CD14-positive monocyte (primary cell): ENCODE measurements at regions not wholly inside any gene's neighbourhood (a gene's known extent, or its start where the extent isn't known, plus 50 kb on each side); places are given as distances from the start of the nearest gene placed in this dataset.
"Not testable (repeated sequence)": the region's sequence is repeated elsewhere in the genome, so short reads cannot be mapped to it uniquely, and the experiment has no call there.

Experiments
- DNase-seq, 3 donors: peaks; one replicate each; pipeline ENCODE4 v3.0.0-alpha.2; 2011 to 2022
- H2AFZ ChIP-seq: 2 replicates; pipeline ENCODE4 v1.6.0; 2012; ENCODE audit warnings: mild to moderate bottlenecking, low read depth, low read length, inconsistent platforms; ENCODE audit not compliant: insufficient read depth, poor library complexity, severe bottlenecking
- H3K27ac ChIP-seq, 2 donors: 1 replicate in 1 of 2; 2 replicates in 1 of 2; pipeline ENCODE4 v1.5.1; 2012 to 2013; ENCODE audit warnings: low read length in 2 of 2, control low read depth in 1 of 2, inconsistent platforms in 1 of 2, low read depth in 1 of 2, mild to moderate bottlenecking in 1 of 2
- H3K27me3 ChIP-seq, 2 donors: one replicate each; pipeline versions ENCODE4 v1.6.0 to v1.6.1; 2011 to 2013; ENCODE audit warnings: low read length in 2 of 2; ENCODE audit not compliant: control insufficient read depth in 2 of 2, insufficient read depth in 2 of 2
- H3K36me3 ChIP-seq, 2 donors: replicated peaks in 1 of 2; 1 replicate in 1 of 2; 2 replicates in 1 of 2; pipeline versions ENCODE4 v1.5.1 to v1.6.1; 2012 to 2013; ENCODE audit warnings: low read length in 2 of 2, control low read depth in 1 of 2, inconsistent platforms in 1 of 2, mild to moderate bottlenecking in 1 of 2; ENCODE audit not compliant: insufficient read depth in 2 of 2, control insufficient read depth in 1 of 2
- H3K4me1 ChIP-seq, 2 donors: 1 replicate in 1 of 2; 2 replicates in 1 of 2; pipeline versions ENCODE4 v1.5.1 to v1.6.1; 2012 to 2013; ENCODE audit warnings: low read length in 2 of 2, control low read depth in 1 of 2, inconsistent platforms in 1 of 2, mild to moderate bottlenecking in 1 of 2, moderate library complexity in 1 of 2; ENCODE audit not compliant: insufficient read depth in 2 of 2, control insufficient read depth in 1 of 2
- H3K4me2 ChIP-seq: replicated peaks from 2 replicates; pipeline ENCODE3; 2012; ENCODE audit warnings: low read length, moderate library complexity, mild to moderate bottlenecking; ENCODE audit not compliant: poor library complexity, severe bottlenecking; ENCODE audit errors: extremely low read depth
- H3K4me3 ChIP-seq, 3 experiments: fragments of 200-600 bp in 1 of 3; sonication (generic) in 1 of 3; replicated peaks in 1 of 3; 1 replicate in 2 of 3; 2 replicates in 1 of 3; pipeline ENCODE4 v1.5.1; 2011 to 2013; ENCODE audit warnings: low read length in 3 of 3, mild to moderate bottlenecking in 3 of 3, control low read depth in 2 of 3, low read depth in 2 of 3, inconsistent platforms in 1 of 3, moderate library complexity in 1 of 3
- H3K79me2 ChIP-seq: 2 replicates; pipeline ENCODE4 v1.6.0; 2012; ENCODE audit warnings: mild to moderate bottlenecking, control low read depth, inconsistent platforms, low read length, moderate library complexity; ENCODE audit not compliant: insufficient read depth
- H3K9ac ChIP-seq: 2 replicates; pipeline ENCODE4 v1.6.0; 2017; ENCODE audit warnings: low read length, mild to moderate bottlenecking; ENCODE audit not compliant: insufficient read depth, poor library complexity, severe bottlenecking
- H3K9me3 ChIP-seq, 2 donors: replicated peaks in 1 of 2; 1 replicate in 1 of 2; 2 replicates in 1 of 2; pipeline versions ENCODE4 v1.5.1 to v1.6.1; 2012 to 2013; ENCODE audit warnings: low read length in 2 of 2, control low read depth in 1 of 2; ENCODE audit not compliant: control insufficient read depth in 1 of 2, insufficient read depth in 1 of 2
- H4K20me1 ChIP-seq: 2 replicates; pipeline ENCODE4 v1.6.0; 2012; ENCODE audit warnings: mild to moderate bottlenecking, low read length, control low read depth, moderate library complexity; ENCODE audit not compliant: insufficient read depth
- H3K27ac Mint-ChIP-seq, 7 donors: one replicate each; pipeline ENCODE4 v1.8.0; 2020; ENCODE audit warnings: mild to moderate bottlenecking in 7 of 7, mixed read lengths in 7 of 7, moderate library complexity in 6 of 7, inconsistent platforms in 2 of 7
- H3K27me3 Mint-ChIP-seq, 3 donors: one replicate each; pipeline ENCODE4 v1.8.0; 2021 to 2022; ENCODE audit warnings: low read depth in 3 of 3, mild to moderate bottlenecking in 3 of 3, mixed read lengths in 3 of 3, moderate library complexity in 3 of 3, inconsistent platforms in 1 of 3
- H3K36me3 Mint-ChIP-seq, 2 donors: one replicate each; pipeline ENCODE4 v1.8.0; 2020; ENCODE audit warnings: mixed read lengths in 2 of 2, inconsistent platforms in 1 of 2, mild to moderate bottlenecking in 1 of 2
- H3K4me1 Mint-ChIP-seq: one replicate; pipeline ENCODE4 v1.8.0; 2020; ENCODE audit warnings: mild to moderate bottlenecking, mixed read lengths
- H3K4me3 Mint-ChIP-seq, 2 donors: one replicate each; pipeline ENCODE4 v1.8.0; 2020; ENCODE audit warnings: mild to moderate bottlenecking in 2 of 2, mixed read lengths in 2 of 2, moderate library complexity in 1 of 2
- H3K9me3 Mint-ChIP-seq, 7 donors: one replicate each; pipeline ENCODE4 v1.8.0; 2020 to 2022; ENCODE audit warnings: mixed read lengths in 7 of 7, mild to moderate bottlenecking in 6 of 7, moderate library complexity in 6 of 7, inconsistent platforms in 2 of 7
- CTCF ChIP-seq: fragments of 200-600 bp; IDR thresholded peaks from one replicate; pipeline ENCODE4 v1.8.0; 2022; ENCODE audit warnings: antibody characterized with exemption, mild to moderate bottlenecking
- WGBS: methylation state at CpG from one replicate; pipeline ENCODE4 v1.1.5; 2013; ENCODE audit warnings: missing lambda C conversion rate; ENCODE audit not compliant: insufficient coverage; 5-methylcytosine and 5-hydroxymethylcytosine counted together
- intact Hi-C, 2 donors: fragments of 100-400 bp; cut with micrococcal nuclease; formaldehyde crosslinking; loops; one replicate each; pipeline versions ENCODE4 v1.15.0 to v1.15.1; 2023

- H3K27ac Mint-ChIP-seq: no peak overlapping the region
- peaks cover 24% of the 10 kb centered on the region for H3K4me1 Mint-ChIP-seq
- H2AFZ ChIP-seq: peak overlapping the region; percentile 41
- no peak overlapping the region for H3K4me3 ChIP-seq
- H3K27me3 Mint-ChIP-seq: no peaks in the 10 kb centered on the region
- H3K4me2 ChIP-seq: no peak overlapping the region
- DNase-seq: no peak
- intact Hi-C loops: loop anchor here in 1 of 2 donors (5.0 kb wide), 1 partner anchor 1824 kb away; no protein-coding TSS in a partner anchor
- WGBS: 22% methylated on average over 5 of the region's 6 CpGs
- peaks cover 0 to under 1% of the 10 kb centered on the region in 2 donors for H3K9me3 ChIP-seq
- H3K9me3 Mint-ChIP-seq: peaks cover 0 to 2% (median under 1%) of the 10 kb centered on the region in 7 donors
- no peaks in the 10 kb centered on the region for H3K79me2 ChIP-seq
- no peaks in the 10 kb centered on the region for H3K36me3 ChIP-seq
- H3K27ac ChIP-seq: no peak overlapping the region
- no peaks in the 10 kb centered on the region for H4K20me1 ChIP-seq
- H3K9ac ChIP-seq: no peak overlapping the region
- H3K27me3 ChIP-seq: no peaks in the 10 kb centered on the region
- H3K36me3 Mint-ChIP-seq: no peaks in the 10 kb centered on the region
- H3K4me1 ChIP-seq: no peaks in the 10 kb centered on the region
- no peak for TF ChIP-seq CTCF
- H3K4me3 Mint-ChIP-seq: no peak overlapping the region
Measured at GRCh38 chr2:58757971-58758370, 516.8 kb upstream of the FANCL start.

GRCh38 chr2:58756336-58756735 lies 515.2 kb upstream of the FANCL start:
- peaks cover 23% of the 10 kb centered on the region for H3K4me1 Mint-ChIP-seq
- no peaks in the 10 kb centered on the region for H4K20me1 ChIP-seq
- peaks cover 4 to 16% (median 8%) of the 10 kb centered on the region in 7 donors for H3K9me3 Mint-ChIP-seq
- H3K27ac ChIP-seq: no peak overlapping the region
- no peaks in the 10 kb centered on the region for H3K79me2 ChIP-seq
- no peak overlapping the region for H3K9ac ChIP-seq
- H3K27ac Mint-ChIP-seq: no peak overlapping the region
- TF ChIP-seq CTCF: no peak
- no peak for DNase-seq
- peak overlapping the region in 1 of 2 donors; percentile 28 for H3K4me3 Mint-ChIP-seq
- H3K4me1 ChIP-seq: no peaks in the 10 kb centered on the region
- H3K36me3 Mint-ChIP-seq: peaks cover 0 to 2% of the 10 kb centered on the region in 2 donors
- H3K9me3 ChIP-seq: peaks cover 0 to 10% of the 10 kb centered on the region in 2 donors
- no peaks in the 10 kb centered on the region for H3K36me3 ChIP-seq
- peak overlapping the region; percentile 33 for H3K4me2 ChIP-seq
- peak overlapping the region; percentile 40 for H2AFZ ChIP-seq
- H3K4me3 ChIP-seq: no peak overlapping the region
- no peaks in the 10 kb centered on the region for H3K27me3 ChIP-seq
- no peaks in the 10 kb centered on the region for H3K27me3 Mint-ChIP-seq
- intact Hi-C loops: loop anchor here in 1 of 2 donors (5.0 kb wide), 1 partner anchor 1826 kb away; no protein-coding TSS in a partner anchor
- no CpG with 5 or more reads among the region's 2 CpGs for WGBS

- H3K36me3 ChIP-seq, H3K9ac ChIP-seq, H3K36me3 Mint-ChIP-seq, H3K4me3 Mint-ChIP-seq, H3K27me3 ChIP-seq, H2AFZ ChIP-seq, H3K4me2 ChIP-seq, H3K79me2 ChIP-seq, H4K20me1 ChIP-seq, H3K4me3 ChIP-seq, intact Hi-C loops, H3K27ac Mint-ChIP-seq, DNase-seq, H3K27ac ChIP-seq, H3K4me1 ChIP-seq, H3K27me3 Mint-ChIP-seq: not testable (repeated sequence)
- WGBS: 100% methylated on average over 1 of the region's 2 CpGs
- Mint-ChIP-seq H3K9me3 (peaks cover 4 to 16% (median 8%) of the 10 kb centered on the region in 7 donors), H3K4me1 (peaks cover 15% of the 10 kb centered on the region)
- peaks cover 0 to 10% of the 10 kb centered on the region in 2 donors for H3K9me3 ChIP-seq
Measured at GRCh38 chr2:58752507-58752906, 511.4 kb upstream of the FANCL start.
